ENCODE measurements at regions not wholly inside any gene's neighbourhood (a gene's known extent, or its start where the extent isn't known, plus 50 kb on each side); places are given as distances from the start of the nearest gene placed in this dataset.

GRCh38 chr15:62981071-62981470 is 61.5 kb upstream of the TPM1 start:
- TF ChIP-seq CTCF (IDR thresholded peaks at IDR 0.05) = no peak
- TF ChIP-seq POLR2A (IDR thresholded peaks at IDR 0.05) = no peak

All from body of pancreas (tissue), 4 donors.